Upper lobe of right lung (tissue), 1 donor: ENCODE measurements at regions not wholly inside any gene's neighbourhood (a gene's known extent, or its start where the extent isn't known, plus 50 kb on each side); places are given as distances from the start of the nearest gene placed in this dataset.
"Not testable (repeated sequence)": the region's sequence is repeated elsewhere in the genome, so short reads cannot be mapped to it uniquely, and the experiment has no call there.

Experiments used
- ATAC-seq: fragments of 200-7000 bp; cut with Tn5 transposase; one replicate; pipeline ENCODE4 v1.9.1; 2020; ENCODE audit warnings: mild to moderate bottlenecking, moderate library complexity
- DNase-seq: peaks from one replicate; pipeline ENCODE4 v3.0.0-alpha.2; 2020
- H3K27ac ChIP-seq: fragments of 200-600 bp; one replicate; pipeline ENCODE4 v1.8.0; 2022
- H3K27me3 ChIP-seq: fragments of 200-600 bp; one replicate; pipeline ENCODE4 v1.8.0; 2022; ENCODE audit warnings: mild to moderate bottlenecking
- H3K36me3 ChIP-seq: fragments of 200-600 bp; one replicate; pipeline ENCODE4 v1.8.0; 2022
- H3K4me1 ChIP-seq: fragments of 200-600 bp; one replicate; pipeline ENCODE4 v1.8.0; 2022
- H3K4me3 ChIP-seq: fragments of 200-600 bp; one replicate; pipeline ENCODE4 v1.8.0; 2022; ENCODE audit warnings: mild to moderate bottlenecking
- H3K9me3 ChIP-seq: fragments of 200-600 bp; one replicate; pipeline ENCODE4 v1.8.0; 2022
- CTCF ChIP-seq: fragments of 200-600 bp; IDR thresholded peaks from one replicate; pipeline ENCODE4 v1.8.0; 2022; ENCODE audit warnings: antibody characterized with exemption
- intact Hi-C: fragments of 100-400 bp; cut with DNase I; formaldehyde crosslinking; loops from one replicate; pipeline ENCODE4 v1.11.0; 2022
- donor health status: DM: no; HTN: yes; CAD: no; lungs with severe emphysema.

GRCh38 chr5:40431734-40432133 is 248.0 kb upstream of the PTGER4 start:
- Histone ChIP-seq H3K4me3 (no peak overlapping the region), H3K36me3 (no peaks in the 10 kb centered on the region), H3K4me1 (peaks cover 2% of the 10 kb centered on the region), H3K27me3 (no peaks in the 10 kb centered on the region), H3K27ac (no peak overlapping the region), H3K9me3 (no peaks in the 10 kb centered on the region)
- intact Hi-C loops: no loop called here
- ATAC-seq (no peak), DNase-seq (no peak)
- no peak for TF ChIP-seq CTCF

DNA sequence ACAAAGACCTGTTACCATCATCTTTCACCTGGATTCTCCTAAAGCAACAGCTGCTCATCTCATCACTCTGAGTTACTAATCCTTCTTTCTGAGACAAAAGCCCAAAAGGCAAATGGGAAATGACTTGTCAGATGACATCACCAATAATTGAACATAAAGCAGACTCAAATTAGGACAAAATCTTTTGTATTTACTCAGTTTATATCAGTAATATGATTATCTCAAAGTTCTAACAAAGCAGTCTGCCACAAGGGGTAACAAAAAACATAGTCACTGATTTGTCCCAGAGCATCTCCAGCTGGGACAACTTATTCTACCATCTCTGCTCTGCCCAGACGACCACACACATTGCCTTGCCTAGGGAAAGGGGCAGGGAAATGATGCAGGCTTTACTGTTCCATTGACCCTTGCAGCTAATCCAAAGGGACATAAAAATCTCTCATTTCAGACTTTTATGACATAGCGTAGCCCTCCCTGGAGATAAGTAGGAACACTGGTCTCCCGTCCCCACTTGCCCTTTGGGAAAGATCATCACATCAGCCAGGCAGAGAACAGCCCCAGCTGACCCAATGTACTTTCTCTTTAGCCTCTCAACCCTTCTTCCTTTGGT is 249.5 kb upstream of the PTGER4 start:
- DNase-seq (no peak), ATAC-seq (no peak)
- no peak for TF ChIP-seq CTCF
- H3K27ac ChIP-seq: no peak overlapping the region
- no peak overlapping the region for H3K4me3 ChIP-seq
- intact Hi-C loops: no loop called here
- peaks cover 2% of the 10 kb centered on the region for H3K4me1 ChIP-seq
- H3K36me3 ChIP-seq: no peaks in the 10 kb centered on the region
- no peaks in the 10 kb centered on the region for H3K27me3 ChIP-seq
- no peaks in the 10 kb centered on the region for H3K9me3 ChIP-seq

GRCh38 chr5:40429258-40430100 is 250.2 kb upstream of the PTGER4 start:
- peak; percentile 88 for ATAC-seq
- H3K27me3 ChIP-seq: no peaks in the 10 kb centered on the region
- peaks cover 2% of the 10 kb centered on the region for H3K4me1 ChIP-seq
- no peaks in the 10 kb centered on the region for H3K36me3 ChIP-seq
- DNase-seq: no peak
- no peak overlapping the region for H3K27ac ChIP-seq
- H3K4me3 ChIP-seq: no peak overlapping the region
- H3K9me3 ChIP-seq: no peaks in the 10 kb centered on the region
- intact Hi-C loops: no loop called here
- no peak for TF ChIP-seq CTCF

DNA sequence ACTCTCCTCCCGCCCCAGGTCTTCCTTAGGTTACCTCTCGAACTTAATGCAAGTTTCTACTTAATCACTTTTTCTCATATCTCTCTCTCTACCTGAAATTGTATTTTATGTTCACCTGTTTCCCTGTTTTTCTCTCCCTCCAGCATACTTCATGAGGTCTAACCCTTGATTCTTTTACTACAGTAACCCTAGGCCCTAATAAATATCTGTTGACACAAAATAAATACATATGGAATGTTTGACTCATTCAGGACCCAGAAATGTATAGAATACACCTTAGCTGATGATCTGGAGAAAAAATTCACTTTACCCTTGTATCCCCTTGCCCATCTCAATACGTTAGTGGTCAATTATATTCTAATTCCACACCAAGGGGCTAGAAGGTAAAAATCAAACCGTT is 250.9 kb upstream of the PTGER4 start:
- H3K27ac ChIP-seq: no peak overlapping the region
- H3K4me3 ChIP-seq: no peak overlapping the region
- H3K27me3 ChIP-seq: no peaks in the 10 kb centered on the region
- TF ChIP-seq CTCF: no peak
- intact Hi-C loops: no loop called here
- peaks cover 2% of the 10 kb centered on the region for H3K4me1 ChIP-seq
- H3K36me3 ChIP-seq: no peaks in the 10 kb centered on the region
- DNase-seq (no peak), ATAC-seq (no peak)
- no peaks in the 10 kb centered on the region for H3K9me3 ChIP-seq

DNA sequence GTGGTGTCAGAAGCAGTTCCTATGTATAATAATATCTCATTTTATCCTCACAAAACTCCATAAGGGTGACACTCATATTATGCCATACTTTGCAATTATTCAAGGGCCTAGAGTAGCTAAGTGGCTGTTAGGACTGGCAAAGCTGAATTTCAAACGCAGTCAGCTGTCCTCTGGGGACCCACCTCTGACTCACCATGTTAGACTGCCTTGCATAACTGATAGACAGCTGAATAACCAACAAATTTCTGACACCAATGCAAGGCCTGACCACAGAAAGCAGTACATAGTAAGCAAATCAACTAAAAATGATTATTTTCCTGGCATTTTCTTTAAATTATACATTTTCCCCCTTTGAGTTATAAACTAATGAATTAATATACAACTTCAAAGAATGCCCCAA is 251.6 kb upstream of the PTGER4 start:
- intact Hi-C loops: no loop called here
- ATAC-seq: peak; percentile 61

DNA sequence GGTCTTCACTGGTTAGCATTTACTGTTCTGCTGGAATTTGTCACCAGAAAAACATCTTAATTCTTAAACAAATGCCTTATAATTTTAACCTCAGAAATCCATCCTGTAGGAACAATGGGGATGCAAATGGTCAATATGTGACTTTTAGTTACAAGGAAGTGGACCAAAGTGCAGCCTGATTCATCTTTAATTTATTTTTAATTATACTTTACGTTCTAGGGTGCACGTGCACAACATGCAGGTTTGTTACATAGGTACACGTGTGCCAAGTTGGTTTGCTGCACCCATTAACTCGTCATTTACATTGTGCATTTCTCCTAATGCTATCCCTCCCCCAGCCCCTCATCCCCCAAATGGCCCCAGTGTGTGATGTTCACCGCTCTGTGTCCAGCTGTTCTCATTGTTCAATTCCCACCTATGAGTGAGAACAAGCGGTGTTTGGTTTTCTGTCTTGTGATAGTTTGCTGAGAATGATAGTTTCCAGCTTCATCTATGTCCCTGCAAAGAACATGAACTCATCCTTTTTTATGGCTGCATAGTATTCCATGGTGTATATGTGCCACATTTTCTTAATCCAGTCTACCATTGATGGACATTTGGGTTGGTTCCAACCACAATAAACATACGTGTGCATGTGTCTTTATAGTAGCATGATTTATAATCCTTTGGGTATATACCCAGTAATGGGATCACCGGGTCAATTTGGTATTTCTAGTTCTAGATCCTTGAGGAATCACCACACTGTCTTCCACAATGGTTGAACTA is 262.5 kb upstream of the PTGER4 start:
- H3K36me3 ChIP-seq, H3K27me3 ChIP-seq, H3K9me3 ChIP-seq, H3K4me3 ChIP-seq, H3K4me1 ChIP-seq, ATAC-seq, H3K27ac ChIP-seq, intact Hi-C loops, DNase-seq: not testable (repeated sequence)

More for the DNA sequence above, 251.6 kb upstream of the PTGER4 start:
- no peak overlapping the region for H3K4me3 ChIP-seq
- H3K27ac ChIP-seq: no peak overlapping the region
- H3K36me3 ChIP-seq: no peaks in the 10 kb centered on the region
- H3K27me3 ChIP-seq: no peaks in the 10 kb centered on the region
- peaks cover 2% of the 10 kb centered on the region for H3K4me1 ChIP-seq
- H3K9me3 ChIP-seq: no peaks in the 10 kb centered on the region
- DNase-seq: no peak
- no peak for TF ChIP-seq CTCF
